ENCODE measurements at regions not wholly inside any gene's neighbourhood (a gene's known extent, or its start where the extent isn't known, plus 50 kb on each side); places are given as distances from the start of the nearest gene placed in this dataset.

- H3K27ac ChIP-seq (ENCODE audit: low read length), result no peak overlapping the region
- TF ChIP-seq EZH2phosphoT487 (IDR thresholded peaks at IDR 0.05; ENCODE audit: low read length) (no peak), EZH2 (optimal IDR thresholded peaks at IDR 0.05; ENCODE audit: low read depth, low read length) (no peak)
- TF ChIP-seq, protein P1, sequence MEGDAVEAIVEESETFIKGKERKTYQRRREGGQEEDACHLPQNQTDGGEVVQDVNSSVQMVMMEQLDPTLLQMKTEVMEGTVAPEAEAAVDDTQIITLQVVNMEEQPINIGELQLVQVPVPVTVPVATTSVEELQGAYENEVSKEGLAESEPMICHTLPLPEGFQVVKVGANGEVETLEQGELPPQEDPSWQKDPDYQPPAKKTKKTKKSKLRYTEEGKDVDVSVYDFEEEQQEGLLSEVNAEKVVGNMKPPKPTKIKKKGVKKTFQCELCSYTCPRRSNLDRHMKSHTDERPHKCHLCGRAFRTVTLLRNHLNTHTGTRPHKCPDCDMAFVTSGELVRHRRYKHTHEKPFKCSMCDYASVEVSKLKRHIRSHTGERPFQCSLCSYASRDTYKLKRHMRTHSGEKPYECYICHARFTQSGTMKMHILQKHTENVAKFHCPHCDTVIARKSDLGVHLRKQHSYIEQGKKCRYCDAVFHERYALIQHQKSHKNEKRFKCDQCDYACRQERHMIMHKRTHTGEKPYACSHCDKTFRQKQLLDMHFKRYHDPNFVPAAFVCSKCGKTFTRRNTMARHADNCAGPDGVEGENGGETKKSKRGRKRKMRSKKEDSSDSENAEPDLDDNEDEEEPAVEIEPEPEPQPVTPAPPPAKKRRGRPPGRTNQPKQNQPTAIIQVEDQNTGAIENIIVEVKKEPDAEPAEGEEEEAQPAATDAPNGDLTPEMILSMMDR (IDR thresholded peaks at IDR 0.05; ENCODE audit: low read length), result no peak
- no peaks in the 10 kb centered on the region for H3K27me3 ChIP-seq (replicated peaks; ENCODE audit: insufficient read depth, low read length)
- no peak overlapping the region for H3K4me2 ChIP-seq (ENCODE audit: low read depth, low read length)
- H3K9me3 ChIP-seq (replicated peaks; ENCODE audit: insufficient read depth, low read length), result no peaks in the 10 kb centered on the region
- no peaks in the 10 kb centered on the region for H3K79me2 ChIP-seq (ENCODE audit: low read length)
- no peaks in the 10 kb centered on the region for H3K4me1 ChIP-seq (ENCODE audit: low read length)
- no peak overlapping the region for H2AFZ ChIP-seq (ENCODE audit: low read length)
- H3K36me3 ChIP-seq (replicated peaks; ENCODE audit: insufficient read depth, low read length), result no peaks in the 10 kb centered on the region
- no peaks in the 10 kb centered on the region for H4K20me1 ChIP-seq (ENCODE audit: insufficient read depth, low read length)
- H3K9ac ChIP-seq (ENCODE audit: low read length), result no peak overlapping the region
- DNase-seq, result no peak
- no peaks in the 10 kb centered on the region for H3K9me2 ChIP-seq (replicated peaks; ENCODE audit: insufficient read depth, low read length)
- H3F3A ChIP-seq (ENCODE audit: insufficient read depth, low read length), result no peaks in the 10 kb centered on the region
- H3K4me3 ChIP-seq (ENCODE audit: low read length), result no peak overlapping the region
Measured at GRCh38 chr14:66369157-66369697, 116.9 kb upstream of the CCDC196 start.

GRCh38 chr14:66371776-66372175 lies 114.4 kb upstream of the CCDC196 start:
- H3K9me3 ChIP-seq (replicated peaks; ENCODE audit: insufficient read depth, low read length), result no peaks in the 10 kb centered on the region
- DNase-seq, result no peak
- no peak overlapping the region for H3K4me2 ChIP-seq (ENCODE audit: low read depth, low read length)
- H3K4me1 ChIP-seq (ENCODE audit: low read length), result no peaks in the 10 kb centered on the region
- H4K20me1 ChIP-seq (ENCODE audit: insufficient read depth, low read length), result no peaks in the 10 kb centered on the region
- H3K79me2 ChIP-seq (ENCODE audit: low read length), result no peaks in the 10 kb centered on the region
- H3K27me3 ChIP-seq (replicated peaks; ENCODE audit: insufficient read depth, low read length), result no peaks in the 10 kb centered on the region
- no peak overlapping the region for H3K27ac ChIP-seq (ENCODE audit: low read length)
- no peaks in the 10 kb centered on the region for H3K36me3 ChIP-seq (replicated peaks; ENCODE audit: insufficient read depth, low read length)
- H3F3A ChIP-seq (ENCODE audit: insufficient read depth, low read length), result no peaks in the 10 kb centered on the region
- H3K4me3 ChIP-seq (ENCODE audit: low read length), result no peak overlapping the region
- H3K9ac ChIP-seq (ENCODE audit: low read length), result no peak overlapping the region
- no peak overlapping the region for H2AFZ ChIP-seq (ENCODE audit: low read length)
- H3K9me2 ChIP-seq (replicated peaks; ENCODE audit: insufficient read depth, low read length), result no peaks in the 10 kb centered on the region
- TF ChIP-seq, protein P1 (IDR thresholded peaks at IDR 0.05; ENCODE audit: low read length), result no peak
- no peak for TF ChIP-seq EZH2phosphoT487 (IDR thresholded peaks at IDR 0.05; ENCODE audit: low read length)
- no peak for TF ChIP-seq EZH2 (optimal IDR thresholded peaks at IDR 0.05; ENCODE audit: low read depth, low read length)

GRCh38 chr14:66375046-66375964 lies 110.9 kb upstream of the CCDC196 start:
- Histone ChIP-seq H2AFZ (ENCODE audit: low read length) (no peak overlapping the region), H3K9me3 (replicated peaks; ENCODE audit: insufficient read depth, low read length) (no peaks in the 10 kb centered on the region), H3K4me2 (ENCODE audit: low read depth, low read length) (no peak overlapping the region), H3K27ac (ENCODE audit: low read length) (no peak overlapping the region), H3K36me3 (replicated peaks; ENCODE audit: insufficient read depth, low read length) (no peaks in the 10 kb centered on the region), H3K79me2 (ENCODE audit: low read length) (no peaks in the 10 kb centered on the region), H3K9me2 (replicated peaks; ENCODE audit: insufficient read depth, low read length) (no peaks in the 10 kb centered on the region), H3K4me3 (ENCODE audit: low read length) (no peak overlapping the region), H4K20me1 (ENCODE audit: insufficient read depth, low read length) (no peaks in the 10 kb centered on the region), H3K4me1 (ENCODE audit: low read length) (no peaks in the 10 kb centered on the region), H3F3A (ENCODE audit: insufficient read depth, low read length) (no peaks in the 10 kb centered on the region), H3K27me3 (replicated peaks; ENCODE audit: insufficient read depth, low read length) (no peaks in the 10 kb centered on the region), H3K9ac (ENCODE audit: low read length) (no peak overlapping the region)
- DNase-seq, result no peak
- TF ChIP-seq EZH2 (optimal IDR thresholded peaks at IDR 0.05; ENCODE audit: low read depth, low read length) (no peak), EZH2phosphoT487 (IDR thresholded peaks at IDR 0.05; ENCODE audit: low read length) (no peak)
- TF ChIP-seq, protein P1 (IDR thresholded peaks at IDR 0.05; ENCODE audit: low read length), result no peak
